DMS79 treated with DMSO at 0.1 percent for 48 hours (cell line): ENCODE measurements at regions not wholly inside any gene's neighbourhood (a gene's known extent, or its start where the extent isn't known, plus 50 kb on each side); places are given as distances from the start of the nearest gene placed in this dataset.

ENCODE experiments used
- DNase-seq: peaks from one replicate; lab custom pipeline; 2025; lab: John Stamatoyannopoulos, UW

GRCh38 chr6:21965016-21965415 is 331.8 kb downstream of the PRL start:
- no peak for DNase-seq

GRCh38 chr6:21965953-21966539 is 330.8 kb downstream of the PRL start:
- no peak for DNase-seq

- DNase-seq = no peak
Observed at GRCh38 chr6:21967056-21967974, 329.5 kb downstream of the PRL start.

GRCh38 chr6:21968411-21968810 is 328.4 kb downstream of the PRL start:
- no peak for DNase-seq

- DNase-seq = no peak
Observed at GRCh38 chr6:21969192-21969591, 327.6 kb downstream of the PRL start.

GRCh38 chr6:21970569-21971300 is 326.1 kb downstream of the PRL start:
- no peak for DNase-seq

- DNase-seq = peak; percentile 24
Observed at GRCh38 chr6:21971541-21971940, 325.3 kb downstream of the PRL start.

GRCh38 chr6:21972516-21972915 is 324.3 kb downstream of the PRL start:
- DNase-seq = no peak

GRCh38 chr6:21977346-21977745 is 319.5 kb downstream of the PRL start:
- no peak for DNase-seq

GRCh38 chr6:21981235-21981833 is 315.5 kb downstream of the PRL start:
- no peak for DNase-seq

- no peak for DNase-seq
Observed at GRCh38 chr6:21984135-21984534, 312.7 kb downstream of the PRL start.

- DNase-seq = no peak
Observed at GRCh38 chr6:21984561-21984960, 312.3 kb downstream of the PRL start.

- no peak for DNase-seq
Observed at GRCh38 chr6:21985904-21986303, 310.9 kb downstream of the PRL start.

- no peak for DNase-seq
Observed at GRCh38 chr6:21986703-21987102, 310.1 kb downstream of the PRL start.

GRCh38 chr6:21987501-21987957 is 309.3 kb downstream of the PRL start:
- no peak for DNase-seq

- DNase-seq = no peak
Observed at GRCh38 chr6:21990577-21990976, 306.3 kb downstream of the PRL start.

GRCh38 chr6:21992178-21992967 is 304.5 kb downstream of the PRL start:
- no peak for DNase-seq

GRCh38 chr6:21993841-21994240 is 303.0 kb downstream of the PRL start:
- DNase-seq = no peak

GRCh38 chr6:21994821-21995220 is 302.0 kb downstream of the PRL start:
- DNase-seq = no peak

- no peak for DNase-seq
Observed at GRCh38 chr6:21995318-21995717, 301.5 kb downstream of the PRL start.

- no peak for DNase-seq
Observed at GRCh38 chr6:21996425-21997118, 300.3 kb downstream of the PRL start.
